ENCODE measurements at regions not wholly inside any gene's neighbourhood (a gene's known extent, or its start where the extent isn't known, plus 50 kb on each side); places are given as distances from the start of the nearest gene placed in this dataset.

- WGBS (ENCODE audit: insufficient coverage, insufficient read length) = no CpG with 5 or more reads among the region's 4 CpGs
- no peak for DNase-seq (ENCODE audit: low read depth, low spot score)
- H3K36me3 ChIP-seq (ENCODE audit: control insufficient read depth, insufficient read depth, low read length) = no peaks in the 10 kb centered on the region
Observed at GRCh38 chr1:218634212-218634611, 289.1 kb downstream of the TGFB2 start.

GRCh38 chr1:218636548-218636947, 291.4 kb downstream of the TGFB2 start:
- WGBS (ENCODE audit: insufficient coverage, insufficient read length) = no CpG with 5 or more reads among the region's 1 CpG
- Histone ChIP-seq H3K36me3 (ENCODE audit: control insufficient read depth, insufficient read depth, low read length) (no peaks in the 10 kb centered on the region), H3K4me3 (ENCODE audit: low read length) (no peak overlapping the region), H3K27me3 (ENCODE audit: control insufficient read depth, insufficient read depth, low read length) (no peaks in the 10 kb centered on the region), H3K4me1 (ENCODE audit: control insufficient read depth, insufficient read depth, low read length) (no peaks in the 10 kb centered on the region), H3K27ac (ENCODE audit: low read length) (no peak overlapping the region), H3K9me3 (ENCODE audit: control insufficient read depth, insufficient read depth, low read length) (no peaks in the 10 kb centered on the region)
- no peak for DNase-seq (ENCODE audit: low read depth, low spot score)

More at GRCh38 chr1:218634212-218634611, 289.1 kb downstream of the TGFB2 start:
- no peaks in the 10 kb centered on the region for H3K4me1 ChIP-seq (ENCODE audit: control insufficient read depth, insufficient read depth, low read length)
- no peaks in the 10 kb centered on the region for H3K27me3 ChIP-seq (ENCODE audit: control insufficient read depth, insufficient read depth, low read length)
- H3K4me3 ChIP-seq (ENCODE audit: low read length) = no peak overlapping the region
- no peak overlapping the region for H3K27ac ChIP-seq (ENCODE audit: low read length)
- no peaks in the 10 kb centered on the region for H3K9me3 ChIP-seq (ENCODE audit: control insufficient read depth, insufficient read depth, low read length)

GRCh38 chr1:218640173-218640572, 295.0 kb downstream of the TGFB2 start:
- H3K4me1 ChIP-seq (ENCODE audit: control insufficient read depth, insufficient read depth, low read length) = no peaks in the 10 kb centered on the region
- no peak overlapping the region for H3K4me3 ChIP-seq (ENCODE audit: low read length)
- H3K36me3 ChIP-seq (ENCODE audit: control insufficient read depth, insufficient read depth, low read length) = no peaks in the 10 kb centered on the region
- H3K9me3 ChIP-seq (ENCODE audit: control insufficient read depth, insufficient read depth, low read length) = no peaks in the 10 kb centered on the region
- H3K27me3 ChIP-seq (ENCODE audit: control insufficient read depth, insufficient read depth, low read length) = no peaks in the 10 kb centered on the region
- H3K27ac ChIP-seq (ENCODE audit: low read length) = no peak overlapping the region
- no CpG with 5 or more reads among the region's 3 CpGs for WGBS (ENCODE audit: insufficient coverage, insufficient read length)
- DNase-seq (ENCODE audit: low read depth, low spot score) = no peak

- Histone ChIP-seq H3K9me3 (ENCODE audit: control insufficient read depth, insufficient read depth, low read length) (no peaks in the 10 kb centered on the region), H3K27ac (ENCODE audit: low read length) (no peak overlapping the region), H3K4me3 (ENCODE audit: low read length) (no peak overlapping the region), H3K4me1 (ENCODE audit: control insufficient read depth, insufficient read depth, low read length) (no peaks in the 10 kb centered on the region), H3K27me3 (ENCODE audit: control insufficient read depth, insufficient read depth, low read length) (no peaks in the 10 kb centered on the region), H3K36me3 (ENCODE audit: control insufficient read depth, insufficient read depth, low read length) (no peaks in the 10 kb centered on the region)
- WGBS (ENCODE audit: insufficient coverage, insufficient read length) = no CpG with 5 or more reads among the region's 5 CpGs
- DNase-seq (ENCODE audit: low read depth, low spot score) = no peak
Observed at GRCh38 chr1:218642033-218642948, 297.2 kb downstream of the TGFB2 start.

GRCh38 chr1:218643281-218643680, 298.1 kb downstream of the TGFB2 start:
- no peak overlapping the region for H3K4me3 ChIP-seq (ENCODE audit: low read length)
- no CpG with 5 or more reads among the region's 4 CpGs for WGBS (ENCODE audit: insufficient coverage, insufficient read length)
- H3K36me3 ChIP-seq (ENCODE audit: control insufficient read depth, insufficient read depth, low read length) = no peaks in the 10 kb centered on the region
- DNase-seq (ENCODE audit: low read depth, low spot score) = no peak
- no peak overlapping the region for H3K27ac ChIP-seq (ENCODE audit: low read length)
- no peaks in the 10 kb centered on the region for H3K4me1 ChIP-seq (ENCODE audit: control insufficient read depth, insufficient read depth, low read length)
- H3K27me3 ChIP-seq (ENCODE audit: control insufficient read depth, insufficient read depth, low read length) = no peaks in the 10 kb centered on the region
- no peaks in the 10 kb centered on the region for H3K9me3 ChIP-seq (ENCODE audit: control insufficient read depth, insufficient read depth, low read length)

GRCh38 chr1:218643926-218644325, 298.8 kb downstream of the TGFB2 start:
- Histone ChIP-seq H3K27ac (ENCODE audit: low read length) (no peak overlapping the region), H3K4me1 (ENCODE audit: control insufficient read depth, insufficient read depth, low read length) (no peaks in the 10 kb centered on the region), H3K27me3 (ENCODE audit: control insufficient read depth, insufficient read depth, low read length) (no peaks in the 10 kb centered on the region), H3K9me3 (ENCODE audit: control insufficient read depth, insufficient read depth, low read length) (no peaks in the 10 kb centered on the region), H3K4me3 (ENCODE audit: low read length) (no peak overlapping the region), H3K36me3 (ENCODE audit: control insufficient read depth, insufficient read depth, low read length) (no peaks in the 10 kb centered on the region)
- WGBS (ENCODE audit: insufficient coverage, insufficient read length) = no CpG with 5 or more reads among the region's 2 CpGs
- no peak for DNase-seq (ENCODE audit: low read depth, low spot score)

GRCh38 chr1:218646288-218646687, 301.2 kb downstream of the TGFB2 start:
- Histone ChIP-seq H3K27me3 (ENCODE audit: control insufficient read depth, insufficient read depth, low read length) (no peaks in the 10 kb centered on the region), H3K9me3 (ENCODE audit: control insufficient read depth, insufficient read depth, low read length) (no peaks in the 10 kb centered on the region), H3K4me3 (ENCODE audit: low read length) (no peak overlapping the region), H3K4me1 (ENCODE audit: control insufficient read depth, insufficient read depth, low read length) (no peaks in the 10 kb centered on the region), H3K27ac (ENCODE audit: low read length) (no peak overlapping the region), H3K36me3 (ENCODE audit: control insufficient read depth, insufficient read depth, low read length) (no peaks in the 10 kb centered on the region)
- WGBS (ENCODE audit: insufficient coverage, insufficient read length) = no CpG with 5 or more reads among the region's 4 CpGs
- DNase-seq (ENCODE audit: low read depth, low spot score) = no peak

- H3K36me3 ChIP-seq (ENCODE audit: control insufficient read depth, insufficient read depth, low read length) = no peaks in the 10 kb centered on the region
- no peaks in the 10 kb centered on the region for H3K4me1 ChIP-seq (ENCODE audit: control insufficient read depth, insufficient read depth, low read length)
- H3K9me3 ChIP-seq (ENCODE audit: control insufficient read depth, insufficient read depth, low read length) = no peaks in the 10 kb centered on the region
- WGBS (ENCODE audit: insufficient coverage, insufficient read length) = no CpG with 5 or more reads among the region's 3 CpGs
- H3K27ac ChIP-seq (ENCODE audit: low read length) = no peak overlapping the region
- no peak overlapping the region for H3K4me3 ChIP-seq (ENCODE audit: low read length)
- H3K27me3 ChIP-seq (ENCODE audit: control insufficient read depth, insufficient read depth, low read length) = no peaks in the 10 kb centered on the region
- no peak for DNase-seq (ENCODE audit: low read depth, low spot score)
Observed at GRCh38 chr1:218656301-218657037, 311.3 kb downstream of the TGFB2 start.

GRCh38 chr1:218658269-218658668, 313.1 kb downstream of the TGFB2 start:
- H3K27me3 ChIP-seq (ENCODE audit: control insufficient read depth, insufficient read depth, low read length) = no peaks in the 10 kb centered on the region
- no CpG with 5 or more reads among the region's 2 CpGs for WGBS (ENCODE audit: insufficient coverage, insufficient read length)
- DNase-seq (ENCODE audit: low read depth, low spot score) = no peak
- H3K27ac ChIP-seq (ENCODE audit: low read length) = no peak overlapping the region
- no peaks in the 10 kb centered on the region for H3K4me1 ChIP-seq (ENCODE audit: control insufficient read depth, insufficient read depth, low read length)
- no peak overlapping the region for H3K4me3 ChIP-seq (ENCODE audit: low read length)
- H3K9me3 ChIP-seq (ENCODE audit: control insufficient read depth, insufficient read depth, low read length) = no peaks in the 10 kb centered on the region
- H3K36me3 ChIP-seq (ENCODE audit: control insufficient read depth, insufficient read depth, low read length) = no peaks in the 10 kb centered on the region

- Histone ChIP-seq H3K36me3 (ENCODE audit: control insufficient read depth, insufficient read depth, low read length) (no peaks in the 10 kb centered on the region), H3K27ac (ENCODE audit: low read length) (no peak overlapping the region), H3K9me3 (ENCODE audit: control insufficient read depth, insufficient read depth, low read length) (no peaks in the 10 kb centered on the region), H3K4me3 (ENCODE audit: low read length) (no peak overlapping the region), H3K27me3 (ENCODE audit: control insufficient read depth, insufficient read depth, low read length) (no peaks in the 10 kb centered on the region), H3K4me1 (ENCODE audit: control insufficient read depth, insufficient read depth, low read length) (no peaks in the 10 kb centered on the region)
- DNase-seq (ENCODE audit: low read depth, low spot score) = no peak
- no CpG with 5 or more reads among the region's 6 CpGs for WGBS (ENCODE audit: insufficient coverage, insufficient read length)
Observed at GRCh38 chr1:218658899-218659298, 313.8 kb downstream of the TGFB2 start.

All from iPS DF 6.9 (cell line).